K562 (cell line): ENCODE measurements at regions not wholly inside any gene's neighbourhood (a gene's known extent, or its start where the extent isn't known, plus 50 kb on each side); places are given as distances from the start of the nearest gene placed in this dataset.

Experiments used
- ATAC-seq: fragments of 200-7000 bp; cut with Tn5 transposase; 3 replicates; pipeline ENCODE4 v1.9.1; 2020; ENCODE audit warnings: moderate library complexity
- BruUV-seq: library from RNA; stranded (reverse); fragments of 400-500 nt; replicated peaks from 2 replicates; lab custom pipeline; 2021; lab: Mats Ljungman, UMichigan
- CTCF ChIA-PET: fragments of 300-600 bp; formaldehyde crosslinking; extraction: SDS; loops from one replicate; lab custom pipeline; 2021; ENCODE audit warnings: low intra/inter-chr PET ratio; lab: Yijun Ruan, JAX
- POLR2A ChIA-PET: fragments of 300-600, 350-650 bp; sonication (Branson Sonifier 250); formaldehyde crosslinking; extraction: SDS; loops from one replicate; lab custom pipeline; 2021; ENCODE audit warnings: antibody characterized with exemption, inconsistent platforms; lab: Yijun Ruan, JAX
- DNase-seq, 4 experiments: peaks; one replicate each; pipeline versions ENCODE4 v3.0.0 to v3.0.0-alpha.2; 2011 to 2018; ENCODE audit warnings: low spot score in 3 of 4, mixed read lengths in 3 of 4; ENCODE audit errors: extremely low read depth in 1 of 4
- FAIRE-seq: peaks from 2 replicates; lab custom pipeline; 2011; peaks lifted over from hg19 to GRCh38; lab: Jason Lieb, UNC
- H2AFZ ChIP-seq: 2 replicates; pipeline ENCODE4 v1.6.0; 2011; ENCODE audit warnings: low read depth, low read length, control low read depth, inconsistent platforms
- H3K27ac ChIP-seq: fragments of 200-600 bp; 3 replicates; pipeline ENCODE4 v1.8.0; 2011; ENCODE audit warnings: low read depth, mild to moderate bottlenecking, control low read depth, inconsistent platforms, low read length, moderate library complexity, mixed read lengths; ENCODE audit errors: extremely low read depth
- H3K27me3 ChIP-seq, 2 experiments: fragments of 300-600 bp in 1 of 2; 2 replicates in 1 of 2; 3 replicates in 1 of 2; pipeline versions ENCODE4 v1.6.0 to v1.8.0; 2011; ENCODE audit warnings: inconsistent platforms in 2 of 2, low read length in 2 of 2, mild to moderate bottlenecking in 1 of 2, mixed read lengths in 1 of 2, moderate library complexity in 1 of 2; ENCODE audit not compliant: control insufficient read depth in 2 of 2, insufficient read depth in 2 of 2
- H3K36me3 ChIP-seq: fragments of 300-600 bp; 3 replicates; pipeline ENCODE4 v1.8.0; 2011; ENCODE audit warnings: mild to moderate bottlenecking, low read length, inconsistent platforms; ENCODE audit not compliant: control insufficient read depth, insufficient read depth
- H3K4me1 ChIP-seq, 2 experiments: fragments of 200-600 bp in 1 of 2; replicated peaks in 1 of 2; 2 replicates in 1 of 2; 3 replicates in 1 of 2; pipeline versions ENCODE4 v1.5.1 to v1.8.0; 2011; ENCODE audit warnings: inconsistent platforms in 2 of 2, low read length in 2 of 2, mild to moderate bottlenecking in 1 of 2, mixed read lengths in 1 of 2, moderate library complexity in 1 of 2; ENCODE audit not compliant: control insufficient read depth in 2 of 2, insufficient read depth in 2 of 2
- H3K4me2 ChIP-seq: 2 replicates; pipeline ENCODE4 v1.6.1; 2011; ENCODE audit warnings: low read length, control low read depth, inconsistent platforms, mixed read lengths; ENCODE audit not compliant: insufficient read depth
- H3K4me3 ChIP-seq: fragments of 200-600 bp; sonication (generic), shearing (Covaris generic); 2 replicates; pipeline ENCODE4 v1.5.1; 2016; ENCODE audit warnings: control low read depth, inconsistent platforms
- H3K79me2 ChIP-seq: fragments of 200-600 bp; 3 replicates; pipeline ENCODE4 v1.8.0; 2011; ENCODE audit warnings: low read length, inconsistent platforms; ENCODE audit not compliant: control insufficient read depth, insufficient read depth
- H3K9ac ChIP-seq, 2 experiments: 2 replicates each; pipeline versions ENCODE4 v1.6.0 to v1.6.1; 2011; ENCODE audit warnings: low read depth in 2 of 2, low read length in 2 of 2, control low read depth in 1 of 2, inconsistent platforms in 1 of 2, mild to moderate bottlenecking in 1 of 2, mixed read lengths in 1 of 2; ENCODE audit not compliant: insufficient read depth in 1 of 2
- H3K9me1 ChIP-seq: one replicate; pipeline ENCODE4 v1.6.0; 2011; ENCODE audit warnings: inconsistent platforms, mild to moderate bottlenecking, low read length, moderate library complexity; ENCODE audit not compliant: control insufficient read depth, insufficient read depth
- H3K9me3 ChIP-seq: replicated peaks from 2 replicates; pipeline ENCODE4 v1.5.1; 2011; ENCODE audit warnings: low read depth, low read length, inconsistent platforms; ENCODE audit not compliant: control insufficient read depth, insufficient read depth
- H4K20me1 ChIP-seq: replicated peaks from 2 replicates; pipeline ENCODE4 v1.6.1; 2011; ENCODE audit warnings: low read length, inconsistent platforms, mixed read lengths; ENCODE audit not compliant: control insufficient read depth, insufficient read depth
- GMEB1 ChIP-seq: fragments of 250-450 bp; sonication (Bioruptor Pico); IDR thresholded peaks from 2 replicates; pipeline ENCODE4 v1.4.0; 2020; ENCODE audit warnings: mild to moderate bottlenecking
- KLF10 ChIP-seq: fragments of 250-450 bp; sonication (Bioruptor Pico); IDR thresholded peaks from 2 replicates; pipeline ENCODE4 v1.6.1; 2021; ENCODE audit warnings: matching md5 sums
- ZBTB5 ChIP-seq: fragments of 450-650 bp; IDR thresholded peaks from 2 replicates; pipeline ENCODE4 v1.6.1; 2017; ENCODE audit warnings: antibody characterized with exemption
- WGBS: fragments of 100-300 bp; shearing (Covaris generic); methylation state at CpG from one replicate; pipeline ENCODE4 v1.1.6; 2016; ENCODE audit warnings: low coverage, mixed read lengths; ENCODE audit not compliant: insufficient coverage; ENCODE audit errors: missing lambda C conversion rate; 5-methylcytosine and 5-hydroxymethylcytosine counted together
- in situ Hi-C: fragments of 300-500 bp; cut with MboI; formaldehyde crosslinking; loops from 4 replicates; pipeline ENCODE4 v1.15.0; 2018; ENCODE audit warnings: inconsistent platforms, mixed read lengths
- intact Hi-C: fragments of 100-400 bp; cut with micrococcal nuclease; formaldehyde crosslinking; loops from 2 replicates; pipeline ENCODE4 v1.14.2; 2022

GRCh38 chr18:24778810-24779418 lies 318.5 kb downstream of the HRH4 start:
- no peak for FAIRE-seq
- H4K20me1 ChIP-seq = no peaks in the 10 kb centered on the region
- TF ChIP-seq KLF10 (no peak), GMEB1 (CRISPR knock-in tag) (no peak), ZBTB5 (no peak)
- TF ChIP-seq, all 486 proteins: peak for 0
- no peak overlapping the region for H3K27ac ChIP-seq
- WGBS = 4% methylated on average over 6 of the region's 6 CpGs
- DNase-seq = no peak
- no peaks in the 10 kb centered on the region for H3K36me3 ChIP-seq
- intact Hi-C loops (no loop called here), in situ Hi-C loops (no loop called here)
- H3K9me3 ChIP-seq = no peaks in the 10 kb centered on the region
- no peaks in the 10 kb centered on the region for H3K4me1 ChIP-seq
- no peak for ATAC-seq
- no peak overlapping the region for H3K4me2 ChIP-seq
- CTCF ChIA-PET = no interaction called here
- no peak overlapping the region for H2AFZ ChIP-seq
- no peak overlapping the region for H3K9ac ChIP-seq
- no peaks in the 10 kb centered on the region for H3K9me1 ChIP-seq
- H3K27me3 ChIP-seq = no peaks in the 10 kb centered on the region
- no peaks in the 10 kb centered on the region for H3K79me2 ChIP-seq
- POLR2A ChIA-PET = no interaction called here
- H3K4me3 ChIP-seq = no peak overlapping the region
- BruUV-seq = no TSS peak
